ENCODE measurements at regions not wholly inside any gene's neighbourhood (a gene's known extent, or its start where the extent isn't known, plus 50 kb on each side); places are given as distances from the start of the nearest gene placed in this dataset.

- no peak for DNase-seq
Measured at GRCh38 chr7:46209611-46210388, 288.7 kb upstream of the IGFBP3 start.

GRCh38 chr7:46208635-46209525 is 287.8 kb upstream of the IGFBP3 start:
- no peak for DNase-seq

GRCh38 chr7:46207931-46208634 is 287.0 kb upstream of the IGFBP3 start:
- no peak for DNase-seq

- DNase-seq, result no peak
Measured at GRCh38 chr7:46206476-46207060, 285.5 kb upstream of the IGFBP3 start.

- DNase-seq, result no peak
Measured at GRCh38 chr7:46205478-46205877, 284.4 kb upstream of the IGFBP3 start.

GRCh38 chr7:46203926-46204325 is 282.9 kb upstream of the IGFBP3 start:
- no peak for DNase-seq

GRCh38 chr7:46202379-46202778 is 281.3 kb upstream of the IGFBP3 start:
- no peak for DNase-seq

- DNase-seq, result no peak
Measured at GRCh38 chr7:46201961-46202360, 280.9 kb upstream of the IGFBP3 start.

GRCh38 chr7:46198701-46199100 is 277.6 kb upstream of the IGFBP3 start:
- DNase-seq, result no peak

- no peak for DNase-seq
Measured at GRCh38 chr7:46197785-46198540, 276.9 kb upstream of the IGFBP3 start.

GRCh38 chr7:46195934-46196333 is 274.9 kb upstream of the IGFBP3 start:
- no peak for DNase-seq

GRCh38 chr7:46192271-46192670 is 271.2 kb upstream of the IGFBP3 start:
- DNase-seq, result no peak

- no peak for DNase-seq
Measured at GRCh38 chr7:46191776-46192175, 270.7 kb upstream of the IGFBP3 start.

GRCh38 chr7:46191296-46191695 is 270.2 kb upstream of the IGFBP3 start:
- DNase-seq, result no peak

GRCh38 chr7:46189255-46189790 is 268.3 kb upstream of the IGFBP3 start:
- no peak for DNase-seq

GRCh38 chr7:46186131-46186530 is 265.1 kb upstream of the IGFBP3 start:
- DNase-seq, result no peak

- no peak for DNase-seq
Measured at GRCh38 chr7:46179061-46179610, 258.1 kb upstream of the IGFBP3 start.

GRCh38 chr7:46178661-46179060 is 257.6 kb upstream of the IGFBP3 start:
- DNase-seq, result no peak

- DNase-seq, result no peak
Measured at GRCh38 chr7:46177821-46178220, 256.7 kb upstream of the IGFBP3 start.

- no peak for DNase-seq
Measured at GRCh38 chr7:46175221-46175620, 254.1 kb upstream of the IGFBP3 start.

GRCh38 chr7:46174196-46174580 is 253.1 kb upstream of the IGFBP3 start:
- DNase-seq, result no peak

Measured in NCI-H2171 treated with DMSO at 0.1 percent for 48 hours (cell line).